H1 (cell line): ENCODE measurements at regions not wholly inside any gene's neighbourhood (a gene's known extent, or its start where the extent isn't known, plus 50 kb on each side); places are given as distances from the start of the nearest gene placed in this dataset.
A peak's percentile ranks its signal among the peaks of the same experiment; 100 is the strongest.

ENCODE experiments used
- CTCF ChIA-PET: fragments of 300-600 bp; sonication (Branson Sonifier 250); formaldehyde crosslinking; loops from one replicate; lab custom pipeline; 2021; ENCODE audit not compliant: partially characterized antibody; lab: Charles Lee
- POLR2A ChIA-PET: fragments of 300-600 bp; sonication (Branson Sonifier 250); formaldehyde crosslinking; loops from one replicate; lab custom pipeline; 2021; ENCODE audit warnings: inconsistent platforms; ENCODE audit not compliant: partially characterized antibody; lab: Charles Lee
- DNase-seq, 2 experiments: peaks; one replicate each; pipeline versions ENCODE4 v3.0.0 to v3.0.0-alpha.2; 2010 to 2022; ENCODE audit warnings: low spot score in 2 of 2, low read depth in 1 of 2, mixed read lengths in 1 of 2
- FAIRE-seq: peaks from 2 replicates; lab custom pipeline; 2011; peaks lifted over from hg19 to GRCh38; lab: Jason Lieb, UNC
- H2AFZ ChIP-seq: 2 replicates; pipeline ENCODE4 v1.8.1; 2012; ENCODE audit warnings: low read length, inconsistent platforms
- H2AK5ac ChIP-seq: 2 replicates; pipeline ENCODE4 v1.6.1; 2013; ENCODE audit warnings: low read depth, low read length
- H2BK120ac ChIP-seq: replicated peaks from 2 replicates; pipeline ENCODE3; 2013; ENCODE audit warnings: low read depth, low read length, inconsistent platforms
- H2BK12ac ChIP-seq: 2 replicates; pipeline ENCODE4 v1.6.1; 2013; ENCODE audit warnings: low read depth, low read length
- H2BK15ac ChIP-seq: 2 replicates; pipeline ENCODE4 v1.6.1; 2013; ENCODE audit warnings: low read length
- H2BK20ac ChIP-seq: 2 replicates; pipeline ENCODE4 v1.6.1; 2013; ENCODE audit warnings: low read length
- H2BK5ac ChIP-seq: 2 replicates; pipeline ENCODE4 v1.6.1; 2013; ENCODE audit warnings: low read depth, low read length
- H3K14ac ChIP-seq: 2 replicates; pipeline ENCODE4 v1.6.1; 2013; ENCODE audit warnings: inconsistent platforms; ENCODE audit not compliant: insufficient read length
- H3K18ac ChIP-seq: 2 replicates; pipeline ENCODE4 v1.6.1; 2013; ENCODE audit warnings: low read length; ENCODE audit errors: extremely low read depth
- H3K23ac ChIP-seq: 2 replicates; pipeline ENCODE4 v1.6.1; 2013; ENCODE audit warnings: inconsistent platforms; ENCODE audit not compliant: insufficient read length
- H3K23me2 ChIP-seq: 2 replicates; pipeline ENCODE4 v1.6.1; 2013; ENCODE audit warnings: low read depth, low read length
- H3K27ac ChIP-seq: 2 replicates; pipeline ENCODE4 v1.6.1; 2011; ENCODE audit warnings: low read depth, low read length, inconsistent platforms
- H3K27me3 ChIP-seq, 4 experiments: replicated peaks in 1 of 4; 1 replicate in 1 of 4; 2 replicates in 3 of 4; pipeline versions ENCODE4 v1.6.1 to v1.8.1; 2011 to 2013; ENCODE audit warnings: low read length in 3 of 4, mild to moderate bottlenecking in 3 of 4, inconsistent platforms in 2 of 4, mixed read lengths in 2 of 4, moderate library complexity in 1 of 4; ENCODE audit not compliant: control insufficient read depth in 3 of 4, insufficient read depth in 3 of 4; ENCODE audit errors: extremely low read depth in 1 of 4
- H3K36me3 ChIP-seq, 4 experiments: 2 replicates each; pipeline versions ENCODE4 v1.6.1 to v1.8.1; 2011 to 2013; ENCODE audit warnings: mild to moderate bottlenecking in 4 of 4, low read length in 3 of 4, moderate library complexity in 2 of 4, control low read depth in 1 of 4, inconsistent platforms in 1 of 4; ENCODE audit not compliant: insufficient read depth in 4 of 4, control insufficient read depth in 2 of 4
- H3K4ac ChIP-seq: replicated peaks from 2 replicates; pipeline ENCODE3; 2013; ENCODE audit warnings: low read length, low read depth, mixed read lengths, inconsistent platforms; ENCODE audit not compliant: insufficient read length
- H3K4me1 ChIP-seq, 4 experiments: replicated peaks in 1 of 4; 1 replicate in 1 of 4; 2 replicates in 3 of 4; pipeline versions ENCODE4 v1.6.1 to v1.8.1; 2011 to 2013; ENCODE audit warnings: low read length in 3 of 4, inconsistent platforms in 2 of 4, mixed read lengths in 1 of 4; ENCODE audit not compliant: insufficient read depth in 4 of 4, control insufficient read depth in 3 of 4
- H3K4me2 ChIP-seq, 2 experiments: 2 replicates each; pipeline versions ENCODE4 v1.6.1 to v1.8.1; 2011 to 2013; ENCODE audit warnings: low read depth in 2 of 2, low read length in 2 of 2, control low read depth in 1 of 2, inconsistent platforms in 1 of 2, mild to moderate bottlenecking in 1 of 2; ENCODE audit not compliant: insufficient read depth in 1 of 2
- H3K4me3 ChIP-seq, 4 experiments: fragments of 200-600, 300-600 bp in 1 of 4; sonication (generic), shearing (Covaris generic), sonication (Bioruptor Twin) in 1 of 4; 2 replicates each; pipeline versions ENCODE4 v1.5.1 to v1.8.1; 2011 to 2016; ENCODE audit warnings: low read length in 4 of 4, low read depth in 3 of 4, control low read depth in 2 of 4, inconsistent platforms in 2 of 4, mild to moderate bottlenecking in 2 of 4, mixed read lengths in 1 of 4, moderate library complexity in 1 of 4; ENCODE audit not compliant: insufficient read depth in 2 of 4; ENCODE audit errors: extremely low read depth in 1 of 4
- H3K56ac ChIP-seq: replicated peaks from 2 replicates; pipeline ENCODE3; 2013; ENCODE audit warnings: low read depth, mild to moderate bottlenecking, mixed read lengths, low read length, inconsistent platforms; ENCODE audit not compliant: insufficient read length
- H3K79me1 ChIP-seq: 2 replicates; pipeline ENCODE4 v1.6.1; 2013; ENCODE audit warnings: low read depth, low read length, control low read depth
- H3K79me2 ChIP-seq, 2 experiments: 2 replicates each; pipeline versions ENCODE4 v1.6.1 to v1.8.1; 2012 to 2013; ENCODE audit warnings: low read length in 2 of 2, mild to moderate bottlenecking in 2 of 2, inconsistent platforms in 1 of 2; ENCODE audit not compliant: insufficient read depth in 2 of 2, control insufficient read depth in 1 of 2
- H3K9ac ChIP-seq, 4 experiments: replicated peaks in 1 of 4; 1 replicate in 1 of 4; 2 replicates in 3 of 4; pipeline versions ENCODE4 v1.6.1 to v1.8.1; 2011 to 2013; ENCODE audit warnings: low read depth in 3 of 4, low read length in 3 of 4, control low read depth in 2 of 4, mild to moderate bottlenecking in 2 of 4, moderate library complexity in 2 of 4, inconsistent platforms in 1 of 4; ENCODE audit errors: extremely low read depth in 1 of 4
- H3K9me3 ChIP-seq, 2 experiments: 2 replicates each; pipeline versions ENCODE4 v1.6.1 to v1.8.1; 2012 to 2013; ENCODE audit warnings: mild to moderate bottlenecking in 2 of 2, moderate library complexity in 2 of 2, control low read depth in 1 of 2, inconsistent platforms in 1 of 2, low read depth in 1 of 2, low read length in 1 of 2, mixed read lengths in 1 of 2; ENCODE audit not compliant: insufficient read depth in 2 of 2
- H4K20me1 ChIP-seq, 2 experiments: replicated peaks in 1 of 2; 2 replicates each; pipeline versions ENCODE3 to v1.8.1; 2011 to 2013; ENCODE audit warnings: inconsistent platforms in 2 of 2, low read length in 2 of 2, mild to moderate bottlenecking in 1 of 2; ENCODE audit not compliant: insufficient read depth in 2 of 2, control insufficient read depth in 1 of 2
- H4K5ac ChIP-seq: 2 replicates; pipeline ENCODE4 v1.6.1; 2013; ENCODE audit warnings: low read length, low read depth, mixed read lengths, inconsistent platforms; ENCODE audit not compliant: insufficient read length
- H4K8ac ChIP-seq: 2 replicates; pipeline ENCODE4 v1.8.0; 2013; ENCODE audit warnings: mild to moderate bottlenecking, moderate library complexity, low read length, inconsistent platforms; ENCODE audit not compliant: insufficient read depth; ENCODE audit errors: extremely low read depth
- H4K91ac ChIP-seq: replicated peaks from 2 replicates; pipeline ENCODE3; 2013; ENCODE audit warnings: low read length, mixed read lengths, inconsistent platforms; ENCODE audit not compliant: insufficient read length
- ATF2 ChIP-seq: IDR thresholded peaks from 2 replicates; pipeline ENCODE4 v1.6.1; 2012; ENCODE audit warnings: low read length, inconsistent platforms
- CBX8 ChIP-seq: fragments of 300-800, 300-1000 bp; sonication (generic); IDR thresholded peaks from 2 replicates; pipeline ENCODE4 v1.7.1; 2016; ENCODE audit warnings: low read depth, low read length, borderline replicate concordance
- E2F6 ChIP-seq: IDR thresholded peaks from 2 replicates; pipeline ENCODE4 v1.6.1; 2012; ENCODE audit warnings: inconsistent platforms
- EGR1 ChIP-seq: IDR thresholded peaks from 2 replicates; pipeline ENCODE4 v1.6.1; 2011; ENCODE audit warnings: low read depth, low read length, borderline replicate concordance
- EZH2 ChIP-seq: fragments of 200-600 bp; sonication (generic); IDR thresholded peaks from 2 replicates; pipeline ENCODE4 v1.7.1; 2012; ENCODE audit warnings: low read depth, mild to moderate bottlenecking, moderate library complexity, low read length, inconsistent platforms; ENCODE audit not compliant: severe bottlenecking
- MAX ChIP-seq: IDR thresholded peaks from 2 replicates; pipeline ENCODE4 v1.6.1; 2012; ENCODE audit warnings: inconsistent platforms
- POLR2AphosphoS5 ChIP-seq: IDR thresholded peaks from 2 replicates; pipeline ENCODE4 v1.6.1; 2011; ENCODE audit warnings: low read depth, low read length
- SIRT6 ChIP-seq: IDR thresholded peaks from one replicate; pipeline ENCODE4 v1.7.1; 2012; ENCODE audit warnings: low read length, inconsistent platforms
- USF2 ChIP-seq: IDR thresholded peaks from 2 replicates; pipeline ENCODE4 v1.6.1; 2011; ENCODE audit warnings: low read length, improper control_type of control experiment
- WGBS, 2 experiments: shearing (Covaris generic) in 1 of 2; methylation state at CpG; one replicate each; pipeline versions ENCODE4 v1.1.6 to v1.1.7; 2013 to 2015; ENCODE audit warnings: low lambda C conversion rate in 2 of 2, mixed read lengths in 2 of 2, inconsistent platforms in 1 of 2, low coverage in 1 of 2, missing lambda C conversion rate in 1 of 2; ENCODE audit not compliant: insufficient replicate concordance in 2 of 2, insufficient coverage in 1 of 2, insufficient read length in 1 of 2; ENCODE audit errors: extremely low coverage in 1 of 2, missing lambda C conversion rate in 1 of 2; 5-methylcytosine and 5-hydroxymethylcytosine counted together

GRCh38 chr16:86826941-86827340, 248.6 kb downstream of the FOXL1 start:
- Histone ChIP-seq H3K23ac (no peak overlapping the region), H3K4me2 (peak overlapping the region; percentile 17 to 18; a peak in 2 of 4 replicates), H2BK5ac (0 out of 2 replicates have a peak overlapping the region, but pooled peaks have one; percentile 9), H4K20me1 (no peaks in the 10 kb centered on the region), H3K56ac (no peak overlapping the region), H3K4me3 (no peak overlapping the region), H2BK15ac (peak overlapping the region; percentile 72; the same call in 1 of the 2 replicates), H3K27me3 (peaks cover 0 to 7% (median 1%) of the 10 kb centered on the region in 4 experiments; a peak in 1 of 7 replicates), H3K18ac (0 out of 2 replicates have a peak overlapping the region, but pooled peaks have one; percentile 32), H3K79me1 (no peaks in the 10 kb centered on the region), H2BK12ac (0 out of 2 replicates have a peak overlapping the region, but pooled peaks have one; percentile 27), H3K14ac (no peak overlapping the region), H3K36me3 (no peaks in the 10 kb centered on the region), H3K4ac (no peak overlapping the region), H3K27ac (no peak overlapping the region), H3K79me2 (no peaks in the 10 kb centered on the region), H3K9me3 (0 out of 4 replicates have a peak, but pooled peaks cover 0 to 2% of the 10 kb centered on the region in 2 experiments), H2BK20ac (peak overlapping the region; percentile 61; the same call in 1 of the 2 replicates), H4K5ac (no peak overlapping the region), H2BK120ac (no peak overlapping the region), H2AFZ (0 out of 2 replicates have a peak overlapping the region, but pooled peaks have one; percentile 21), H2AK5ac (no peak overlapping the region), H3K4me1 (peaks cover 3 to 20% (median 9%) of the 10 kb centered on the region in 4 experiments), H4K91ac (peak overlapping the region; percentile 66), H3K9ac (no peak overlapping the region), H3K23me2 (no peaks in the 10 kb centered on the region), H4K8ac (no peak overlapping the region)
- DNase-seq, result no peak
- FAIRE-seq, result no peak
- WGBS, 2 experiments, result 37% methylated on average over 14 of the region's 14 CpGs; no CpG with 5 or more reads in 1 of the 2 experiments
- POLR2A ChIA-PET, result interaction anchor here (1.0 to 2.9 kb wide), 2 partner anchors 8 to 18 kb away, joined by 3 to 6 read pairs; no protein-coding TSS in a partner anchor
- CTCF ChIA-PET, result interaction anchor here (1.4 to 2.7 kb wide), 4 partner anchors 8 to 48 kb away, joined by 4 to 14 read pairs (median 6); no protein-coding TSS in a partner anchor
- TF ChIP-seq MAX, result no peak
- TF ChIP-seq E2F6, result no peak
- TF ChIP-seq CBX8, result no peak
- no peak for TF ChIP-seq EGR1
- TF ChIP-seq EZH2, result no peak
- TF ChIP-seq ATF2, result no peak
- no peak for TF ChIP-seq POLR2AphosphoS5
- TF ChIP-seq SIRT6, result no peak
- no peak for TF ChIP-seq USF2
